HEK293 (cell line): ENCODE measurements at regions not wholly inside any gene's neighbourhood (a gene's known extent, or its start where the extent isn't known, plus 50 kb on each side); places are given as distances from the start of the nearest gene placed in this dataset.

ENCODE experiments used
- CTCF ChIA-PET: fragments of 350-600 bp; formaldehyde crosslinking; extraction: SDS; loops from one replicate; lab custom pipeline; 2021; ENCODE audit warnings: antibody characterized with exemption; lab: Yijun Ruan, JAX
- POLR2A ChIA-PET: fragments of 300-600 bp; formaldehyde crosslinking; extraction: SDS; loops from one replicate; lab custom pipeline; 2020; ENCODE audit warnings: antibody characterized with exemption, inconsistent platforms; lab: Yijun Ruan, JAX
- H3K27ac ChIP-seq: fragments of 200-500 bp; sonication (Bioruptor generic); 2 replicates; pipeline ENCODE4 v1.5.1; 2014; ENCODE audit warnings: low read depth, low read length, control low read depth, inconsistent platforms; ENCODE audit errors: extremely low read depth
- H3K36me3 ChIP-seq, 2 experiments: fragments of 200-500 bp in 1 of 2; sonication (Bioruptor generic) in 1 of 2; 1 replicate in 1 of 2; 2 replicates in 1 of 2; pipeline ENCODE4 v1.5.1; 2014 to 2017; ENCODE audit warnings: inconsistent platforms in 2 of 2, low read length in 2 of 2; ENCODE audit not compliant: control insufficient read depth in 2 of 2, insufficient read depth in 1 of 2
- H3K4me1 ChIP-seq: fragments of 200-500 bp; sonication (Bioruptor generic); 2 replicates; pipeline ENCODE4 v1.5.1; 2014; ENCODE audit warnings: mild to moderate bottlenecking, low read length, inconsistent platforms; ENCODE audit not compliant: control insufficient read depth, insufficient read depth
- H3K4me3 ChIP-seq: 2 replicates; pipeline ENCODE4 v1.5.1; 2011; ENCODE audit warnings: low read depth, mild to moderate bottlenecking, control low read depth, low read length, moderate library complexity
- H3K9me3 ChIP-seq: fragments of 200-500 bp; sonication (Bioruptor generic); 2 replicates; pipeline ENCODE4 v1.5.1; 2014; ENCODE audit warnings: low read depth, low read length, inconsistent platforms; ENCODE audit not compliant: control insufficient read depth, insufficient read depth
- EGR2 ChIP-seq: fragments of 450-650 bp; formaldehyde crosslinking; IDR thresholded peaks from 2 replicates; pipeline ENCODE4 v1.5.1; 2016; ENCODE audit warnings: low read depth, missing biosample characterization, missing genetic modification characterization
- GLIS1 ChIP-seq: fragments of 450-650 bp; formaldehyde crosslinking; IDR thresholded peaks from 2 replicates; pipeline ENCODE4 v1.5.1; 2016; ENCODE audit warnings: missing biosample characterization, missing genetic modification characterization
- KLF10 ChIP-seq: fragments of 450-650 bp; IDR thresholded peaks from 2 replicates; pipeline ENCODE4 v1.5.1; 2018; ENCODE audit warnings: missing biosample characterization, mild to moderate bottlenecking, missing genetic modification characterization
- KLF16 ChIP-seq: fragments of 450-650 bp; formaldehyde crosslinking; IDR thresholded peaks from 2 replicates; pipeline ENCODE4 v1.5.1; 2017; ENCODE audit warnings: missing biosample characterization, missing genetic modification characterization
- KLF9 ChIP-seq: fragments of 450-650 bp; formaldehyde crosslinking; IDR thresholded peaks from 2 replicates; pipeline ENCODE4 v1.5.1; 2016; ENCODE audit warnings: missing biosample characterization, missing genetic modification characterization, low read depth
- MYNN ChIP-seq: fragments of 450-650 bp; formaldehyde crosslinking; IDR thresholded peaks from 2 replicates; pipeline ENCODE4 v1.5.1; 2016; ENCODE audit warnings: missing biosample characterization, missing genetic modification characterization, borderline replicate concordance
- SP2 ChIP-seq: fragments of 450-650 bp; formaldehyde crosslinking; IDR thresholded peaks from 2 replicates; pipeline ENCODE4 v1.5.1; 2016; ENCODE audit warnings: missing biosample characterization, missing genetic modification characterization
- WT1 ChIP-seq: fragments of 450-650 bp; formaldehyde crosslinking; IDR thresholded peaks from 2 replicates; pipeline ENCODE4 v1.5.1; 2016; ENCODE audit warnings: missing biosample characterization, missing genetic modification characterization
- ZBTB7A ChIP-seq: fragments of 450-650 bp; formaldehyde crosslinking; IDR thresholded peaks from 2 replicates; pipeline ENCODE4 v1.5.1; 2016; ENCODE audit warnings: low read depth, missing biosample characterization, missing genetic modification characterization
- ZNF426 ChIP-seq: fragments of 450-650 bp; formaldehyde crosslinking; IDR thresholded peaks from 2 replicates; pipeline ENCODE4 v1.5.1; 2017; ENCODE audit warnings: missing biosample characterization, missing genetic modification characterization, mild to moderate bottlenecking, inconsistent platforms, moderate library complexity
- ZNF629 ChIP-seq: fragments of 450-650 bp; formaldehyde crosslinking; IDR thresholded peaks from 2 replicates; pipeline ENCODE4 v1.5.1; 2017; ENCODE audit warnings: missing biosample characterization, missing genetic modification characterization
- ZNF776 ChIP-seq: fragments of 450-650 bp; formaldehyde crosslinking; IDR thresholded peaks from 2 replicates; pipeline ENCODE4 v1.5.0; 2017; ENCODE audit warnings: missing biosample characterization, missing genetic modification characterization, borderline replicate concordance
- ZNF830 ChIP-seq: fragments of 450-650 bp; IDR thresholded peaks from 2 replicates; pipeline ENCODE4 v1.5.0; 2018; ENCODE audit warnings: missing biosample characterization, missing genetic modification characterization, low read depth, mild to moderate bottlenecking, moderate library complexity
- TF ChIP-seq, protein P1 (sequence below): fragments of 450-650 bp; formaldehyde crosslinking; IDR thresholded peaks from 2 replicates; pipeline ENCODE4 v1.5.1; 2016; ENCODE audit warnings: missing biosample characterization, missing genetic modification characterization, borderline replicate concordance
- TF ChIP-seq, protein P2 (sequence below): fragments of 450-650 bp; formaldehyde crosslinking; IDR thresholded peaks from 2 replicates; pipeline ENCODE4 v1.5.1; 2016; ENCODE audit warnings: missing biosample characterization, missing genetic modification characterization
- TF ChIP-seq, protein P3 (sequence below): fragments of 450-650 bp; formaldehyde crosslinking; IDR thresholded peaks from 2 replicates; pipeline ENCODE4 v1.5.1; 2016; ENCODE audit warnings: missing biosample characterization, missing genetic modification characterization
- TF ChIP-seq, protein P4 (sequence below): fragments of 450-650 bp; formaldehyde crosslinking; IDR thresholded peaks from 2 replicates; pipeline ENCODE4 v1.5.1; 2016; ENCODE audit warnings: missing biosample characterization, missing genetic modification characterization

DNA sequence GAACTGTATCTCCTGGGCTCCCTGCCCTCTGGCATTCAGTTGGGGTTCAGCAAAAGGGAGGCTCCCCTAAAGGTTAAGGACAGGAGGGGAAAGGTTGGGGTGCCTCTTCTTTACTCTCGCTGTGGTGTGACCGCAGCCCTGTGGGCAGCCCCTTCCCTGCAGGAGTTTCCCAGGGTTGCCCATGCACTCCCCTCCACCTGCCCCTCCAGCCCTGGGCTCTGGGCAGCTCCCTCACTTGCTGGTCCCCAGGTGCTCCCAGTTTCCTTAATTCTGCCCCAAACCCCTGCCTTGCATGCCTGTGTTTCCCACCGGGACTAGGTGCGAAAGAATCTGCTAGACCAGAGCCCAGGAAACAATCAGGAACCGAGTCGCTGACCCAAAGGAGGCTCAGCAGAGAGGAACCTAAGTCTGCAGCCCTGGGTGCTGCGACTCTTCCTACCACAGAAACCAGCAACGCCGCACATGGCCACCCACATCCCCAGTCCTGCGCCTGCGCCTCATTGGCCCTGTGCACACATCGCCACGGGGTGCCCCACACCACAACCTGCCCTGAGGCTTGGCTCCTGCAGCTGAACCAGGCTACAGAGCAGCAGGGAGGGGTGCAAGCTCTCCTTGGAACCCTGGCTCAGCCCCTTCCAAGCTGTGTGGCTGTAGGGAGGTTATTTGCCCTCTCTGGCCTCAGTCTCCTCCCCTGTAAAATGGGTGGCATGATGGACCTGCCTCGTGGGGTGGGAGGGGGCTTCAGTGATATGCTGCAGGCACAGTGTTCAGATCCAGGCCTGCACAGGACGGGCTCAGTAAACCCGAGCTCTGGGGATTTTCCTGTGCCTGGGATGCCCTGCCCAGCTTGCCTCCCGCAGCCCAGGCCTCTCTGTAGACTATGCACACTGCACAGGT, 487.6 kb downstream of the PREX1 start:
- H3K27ac ChIP-seq, result no peak overlapping the region
- H3K4me3 ChIP-seq, result no peak overlapping the region
- no peaks in the 10 kb centered on the region for H3K4me1 ChIP-seq
- no peak for TF ChIP-seq ZBTB7A (tag by site-specific recombination)
- no peak for TF ChIP-seq ZNF830 (tag by site-specific recombination)
- TF ChIP-seq ZNF426 (tag by site-specific recombination), result no peak
- TF ChIP-seq, protein P1, sequence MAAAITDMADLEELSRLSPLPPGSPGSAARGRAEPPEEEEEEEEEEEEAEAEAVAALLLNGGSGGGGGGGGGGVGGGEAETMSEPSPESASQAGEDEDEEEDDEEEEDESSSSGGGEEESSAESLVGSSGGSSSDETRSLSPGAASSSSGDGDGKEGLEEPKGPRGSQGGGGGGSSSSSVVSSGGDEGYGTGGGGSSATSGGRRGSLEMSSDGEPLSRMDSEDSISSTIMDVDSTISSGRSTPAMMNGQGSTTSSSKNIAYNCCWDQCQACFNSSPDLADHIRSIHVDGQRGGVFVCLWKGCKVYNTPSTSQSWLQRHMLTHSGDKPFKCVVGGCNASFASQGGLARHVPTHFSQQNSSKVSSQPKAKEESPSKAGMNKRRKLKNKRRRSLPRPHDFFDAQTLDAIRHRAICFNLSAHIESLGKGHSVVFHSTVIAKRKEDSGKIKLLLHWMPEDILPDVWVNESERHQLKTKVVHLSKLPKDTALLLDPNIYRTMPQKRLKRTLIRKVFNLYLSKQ (tag by site-specific recombination), result no peak
- no peaks in the 10 kb centered on the region for H3K36me3 ChIP-seq
- POLR2A ChIA-PET, result no interaction called here
- H3K9me3 ChIP-seq, result no peaks in the 10 kb centered on the region
- CTCF ChIA-PET, result interaction anchor here (2.8 kb wide), 1 partner anchor 280 kb away, joined by 13 read pairs; no protein-coding TSS in a partner anchor

GRCh38 chr20:48339190-48339985, 488.4 kb downstream of the PREX1 start:
- Histone ChIP-seq H3K36me3 (no peaks in the 10 kb centered on the region), H3K4me1 (no peaks in the 10 kb centered on the region), H3K4me3 (no peak overlapping the region), H3K9me3 (no peaks in the 10 kb centered on the region), H3K27ac (no peak overlapping the region)
- ChIA-PET CTCF (interaction anchor here (0.9 to 2.8 kb wide), 3 partner anchors 12 to 553 kb away, joined by 4 to 13 read pairs (median 7); no protein-coding TSS in a partner anchor), POLR2A (no interaction called here)
- TF ChIP-seq, protein P2, sequence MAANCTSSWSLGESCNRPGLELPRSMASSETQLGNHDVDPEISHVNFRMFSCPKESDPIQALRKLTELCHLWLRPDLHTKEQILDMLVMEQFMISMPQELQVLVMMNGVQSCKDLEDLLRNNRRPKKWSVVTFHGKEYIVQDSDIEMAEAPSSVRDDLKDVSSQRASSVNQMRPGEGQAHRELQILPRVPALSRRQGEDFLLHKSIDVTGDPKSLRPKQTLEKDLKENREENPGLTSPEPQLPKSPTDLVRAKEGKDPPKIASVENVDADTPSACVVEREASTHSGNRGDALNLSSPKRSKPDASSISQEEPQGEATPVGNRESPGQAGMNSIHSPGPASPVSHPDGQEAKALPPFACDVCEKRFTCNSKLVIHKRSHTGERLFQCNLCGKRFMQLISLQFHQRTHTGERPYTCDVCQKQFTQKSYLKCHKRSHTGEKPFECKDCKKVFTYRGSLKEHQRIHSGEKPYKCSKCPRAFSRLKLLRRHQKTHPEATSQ (tag by site-specific recombination), result no peak
- no peak for TF ChIP-seq ZNF629 (tag by site-specific recombination)
- TF ChIP-seq WT1, result no peak
- TF ChIP-seq KLF16 (tag by site-specific recombination), result no peak
- no peak for TF ChIP-seq SP2 (tag by site-specific recombination)
- TF ChIP-seq MYNN (tag by site-specific recombination), result no peak
- no peak for TF ChIP-seq EGR2 (tag by site-specific recombination)
- no peak for TF ChIP-seq KLF10 (tag by site-specific recombination)
- no peak for TF ChIP-seq KLF9 (tag by site-specific recombination)
- TF ChIP-seq, protein P3, sequence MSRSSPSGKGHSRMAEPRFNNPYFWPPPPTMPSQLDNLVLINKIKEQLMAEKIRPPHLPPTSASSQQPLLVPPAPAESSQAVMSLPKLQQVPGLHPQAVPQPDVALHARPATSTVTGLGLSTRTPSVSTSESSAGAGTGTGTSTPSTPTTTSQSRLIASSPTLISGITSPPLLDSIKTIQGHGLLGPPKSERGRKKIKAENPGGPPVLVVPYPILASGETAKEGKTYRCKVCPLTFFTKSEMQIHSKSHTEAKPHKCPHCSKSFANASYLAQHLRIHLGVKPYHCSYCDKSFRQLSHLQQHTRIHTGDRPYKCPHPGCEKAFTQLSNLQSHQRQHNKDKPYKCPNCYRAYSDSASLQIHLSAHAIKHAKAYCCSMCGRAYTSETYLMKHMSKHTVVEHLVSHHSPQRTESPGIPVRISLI, result no peak
- TF ChIP-seq, protein P4, sequence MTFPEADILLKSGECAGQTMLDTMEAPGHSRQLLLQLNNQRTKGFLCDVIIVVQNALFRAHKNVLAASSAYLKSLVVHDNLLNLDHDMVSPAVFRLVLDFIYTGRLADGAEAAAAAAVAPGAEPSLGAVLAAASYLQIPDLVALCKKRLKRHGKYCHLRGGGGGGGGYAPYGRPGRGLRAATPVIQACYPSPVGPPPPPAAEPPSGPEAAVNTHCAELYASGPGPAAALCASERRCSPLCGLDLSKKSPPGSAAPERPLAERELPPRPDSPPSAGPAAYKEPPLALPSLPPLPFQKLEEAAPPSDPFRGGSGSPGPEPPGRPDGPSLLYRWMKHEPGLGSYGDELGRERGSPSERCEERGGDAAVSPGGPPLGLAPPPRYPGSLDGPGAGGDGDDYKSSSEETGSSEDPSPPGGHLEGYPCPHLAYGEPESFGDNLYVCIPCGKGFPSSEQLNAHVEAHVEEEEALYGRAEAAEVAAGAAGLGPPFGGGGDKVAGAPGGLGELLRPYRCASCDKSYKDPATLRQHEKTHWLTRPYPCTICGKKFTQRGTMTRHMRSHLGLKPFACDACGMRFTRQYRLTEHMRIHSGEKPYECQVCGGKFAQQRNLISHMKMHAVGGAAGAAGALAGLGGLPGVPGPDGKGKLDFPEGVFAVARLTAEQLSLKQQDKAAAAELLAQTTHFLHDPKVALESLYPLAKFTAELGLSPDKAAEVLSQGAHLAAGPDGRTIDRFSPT, result no peak
- TF ChIP-seq ZNF776 (tag by site-specific recombination), result no peak
- TF ChIP-seq GLIS1 (tag by site-specific recombination), result no peak
